Transverse colon (tissue), 4 donors: ENCODE measurements at regions not wholly inside any gene's neighbourhood (a gene's known extent, or its start where the extent isn't known, plus 50 kb on each side); places are given as distances from the start of the nearest gene placed in this dataset.

Source experiments
- EP300 ChIP-seq: sonication (generic); formaldehyde crosslinking; IDR thresholded peaks from one replicate; pipeline ENCODE4 v1.6.1; 2017; ENCODE audit warnings: antibody characterized with exemption, low read depth
- POLR2AphosphoS5 ChIP-seq, 3 donors: sonication (generic); formaldehyde crosslinking; IDR thresholded peaks; one replicate each; pipeline ENCODE4 v1.6.1; 2016; ENCODE audit warnings: antibody characterized with exemption in 3 of 3
- TF ChIP-seq, protein P1 (sequence below), 5 experiments: fragments of 200-600 bp in 3 of 5; fragments of 450-650 bp in 2 of 5; sonication (generic) in 3 of 5; IDR thresholded peaks; 1 replicate in 2 of 5; 2 replicates in 3 of 5; pipeline ENCODE4 v1.5.1; 2016 to 2017; ENCODE audit warnings: antibody characterized with exemption in 5 of 5, inconsistent platforms in 3 of 5, mild to moderate bottlenecking in 2 of 5, moderate library complexity in 1 of 5

DNA sequence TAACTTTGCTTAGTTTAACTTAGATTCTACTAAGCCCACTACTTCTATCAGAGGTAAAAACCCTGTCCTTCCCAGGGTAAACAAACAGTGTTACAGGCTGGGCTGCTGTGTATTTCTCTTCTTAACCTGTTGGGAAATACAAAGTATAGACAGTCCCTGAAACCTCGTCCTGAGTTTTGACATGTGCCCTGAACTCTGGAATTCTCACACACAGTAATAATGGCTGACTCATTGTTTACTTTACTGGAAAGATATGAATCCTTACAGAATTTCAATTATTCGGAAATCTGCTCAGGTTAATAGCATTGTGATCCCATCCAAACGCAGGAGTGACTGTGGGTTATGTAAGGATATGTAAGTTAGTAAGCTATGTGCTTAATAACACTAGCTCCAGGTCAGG lies 199.1 kb downstream of the TMEM114 start:
- TF ChIP-seq POLR2AphosphoS5 (IDR thresholded peaks at IDR 0.05) = no peak
- TF ChIP-seq EP300 = no peak
- TF ChIP-seq, protein P1, sequence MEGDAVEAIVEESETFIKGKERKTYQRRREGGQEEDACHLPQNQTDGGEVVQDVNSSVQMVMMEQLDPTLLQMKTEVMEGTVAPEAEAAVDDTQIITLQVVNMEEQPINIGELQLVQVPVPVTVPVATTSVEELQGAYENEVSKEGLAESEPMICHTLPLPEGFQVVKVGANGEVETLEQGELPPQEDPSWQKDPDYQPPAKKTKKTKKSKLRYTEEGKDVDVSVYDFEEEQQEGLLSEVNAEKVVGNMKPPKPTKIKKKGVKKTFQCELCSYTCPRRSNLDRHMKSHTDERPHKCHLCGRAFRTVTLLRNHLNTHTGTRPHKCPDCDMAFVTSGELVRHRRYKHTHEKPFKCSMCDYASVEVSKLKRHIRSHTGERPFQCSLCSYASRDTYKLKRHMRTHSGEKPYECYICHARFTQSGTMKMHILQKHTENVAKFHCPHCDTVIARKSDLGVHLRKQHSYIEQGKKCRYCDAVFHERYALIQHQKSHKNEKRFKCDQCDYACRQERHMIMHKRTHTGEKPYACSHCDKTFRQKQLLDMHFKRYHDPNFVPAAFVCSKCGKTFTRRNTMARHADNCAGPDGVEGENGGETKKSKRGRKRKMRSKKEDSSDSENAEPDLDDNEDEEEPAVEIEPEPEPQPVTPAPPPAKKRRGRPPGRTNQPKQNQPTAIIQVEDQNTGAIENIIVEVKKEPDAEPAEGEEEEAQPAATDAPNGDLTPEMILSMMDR (IDR thresholded peaks at IDR 0.05) = no peak
